ENCODE measurements at regions not wholly inside any gene's neighbourhood (a gene's known extent, or its start where the extent isn't known, plus 50 kb on each side); places are given as distances from the start of the nearest gene placed in this dataset.

GRCh38 chr11:15379483-15379882, 264.8 kb downstream of the INSC start:
- DNase-seq (ENCODE audit: low spot score): no peak

- no peak for DNase-seq (ENCODE audit: low spot score)
These were observed 276.1 kb downstream of the INSC start for GRCh38 chr11:15390857-15391256.

- DNase-seq (ENCODE audit: low spot score): no peak
These were observed 282.1 kb downstream of the INSC start for GRCh38 chr11:15396778-15397177.

- DNase-seq (ENCODE audit: low spot score): no peak
These were observed 292.2 kb downstream of the INSC start for GRCh38 chr11:15406851-15407351.

- no peak for DNase-seq (ENCODE audit: low spot score)
These were observed 297.3 kb downstream of the INSC start for GRCh38 chr11:15412054-15412453.

GRCh38 chr11:15418921-15419320, 304.2 kb downstream of the INSC start:
- no peak for DNase-seq (ENCODE audit: low spot score)

GRCh38 chr11:15419696-15420095, 305.0 kb downstream of the INSC start:
- DNase-seq (ENCODE audit: low spot score): no peak

- DNase-seq (ENCODE audit: low spot score): no peak
These were observed 315.7 kb downstream of the INSC start for GRCh38 chr11:15430381-15430780.

GRCh38 chr11:15434529-15434928, 319.8 kb downstream of the INSC start:
- DNase-seq (ENCODE audit: low spot score): no peak

- DNase-seq (ENCODE audit: low spot score): no peak
These were observed 331.6 kb downstream of the INSC start for GRCh38 chr11:15446315-15446714.

GRCh38 chr11:15446929-15447328, 332.2 kb downstream of the INSC start:
- DNase-seq (ENCODE audit: low spot score): no peak

GRCh38 chr11:15451713-15452112, 337.0 kb downstream of the INSC start:
- DNase-seq (ENCODE audit: low spot score): no peak

GRCh38 chr11:15453211-15453765, 338.6 kb downstream of the INSC start:
- DNase-seq (ENCODE audit: low spot score): no peak

- no peak for DNase-seq (ENCODE audit: low spot score)
These were observed 353.7 kb downstream of the INSC start for GRCh38 chr11:15468466-15468865.

GRCh38 chr11:15471048-15471894, 356.5 kb downstream of the INSC start:
- no peak for DNase-seq (ENCODE audit: low spot score)

GRCh38 chr11:15471895-15472799, 357.4 kb downstream of the INSC start:
- DNase-seq (ENCODE audit: low spot score): no peak

- no peak for DNase-seq (ENCODE audit: low spot score)
These were observed 359.5 kb downstream of the INSC start for GRCh38 chr11:15473954-15474837.

- no peak for DNase-seq (ENCODE audit: low spot score)
These were observed 361.7 kb downstream of the INSC start for GRCh38 chr11:15476371-15476917.

GRCh38 chr11:15481871-15482270, 367.1 kb downstream of the INSC start:
- DNase-seq (ENCODE audit: low spot score): no peak

- DNase-seq (ENCODE audit: low spot score): no peak
These were observed 368.5 kb downstream of the INSC start for GRCh38 chr11:15483205-15483604.

- no peak for DNase-seq (ENCODE audit: low spot score)
These were observed 369.7 kb downstream of the INSC start for GRCh38 chr11:15484398-15484797.
